BLaER1 treated with 17β-estradiol and CSF1 and Interleukin-3, amounts not matched to agents 10 nM and 100 nM (cell line): ENCODE measurements at regions not wholly inside any gene's neighbourhood (a gene's known extent, or its start where the extent isn't known, plus 50 kb on each side); places are given as distances from the start of the nearest gene placed in this dataset.

Experiments used
- H3K27ac ChIP-seq, 11 experiments: shearing (Covaris generic); formaldehyde crosslinking; 2 replicates each; pipeline ENCODE4 v1.8.1; 2022
- H3K27me3 ChIP-seq, 11 experiments: shearing (Covaris generic); formaldehyde crosslinking; 2 replicates each; pipeline ENCODE4 v1.8.1; 2022
- H3K36me3 ChIP-seq, 11 experiments: shearing (Covaris generic); formaldehyde crosslinking; 2 replicates each; pipeline ENCODE4 v1.8.1; 2022
- H3K4me1 ChIP-seq, 10 experiments: shearing (Covaris generic); formaldehyde crosslinking; 2 replicates each; pipeline ENCODE4 v1.8.1; 2022
- H3K4me2 ChIP-seq, 11 experiments: shearing (Covaris generic); formaldehyde crosslinking; 2 replicates each; pipeline ENCODE4 v1.8.1; 2022
- H3K4me3 ChIP-seq, 10 experiments: shearing (Covaris generic); formaldehyde crosslinking; 2 replicates each; pipeline ENCODE4 v1.8.1; 2022
- H3K9ac ChIP-seq, 11 experiments: shearing (Covaris generic); formaldehyde crosslinking; 2 replicates each; pipeline ENCODE4 v1.8.1; 2022
- H3K9me3 ChIP-seq, 11 experiments: shearing (Covaris generic); formaldehyde crosslinking; replicated peaks in 1 of 11; 2 replicates each; pipeline ENCODE4 v1.8.1; 2022
- H4K20me1 ChIP-seq, 11 experiments: shearing (Covaris generic); formaldehyde crosslinking; 2 replicates each; pipeline ENCODE4 v1.8.1; 2022
- Cebpa-rat ChIP-seq, 11 experiments: shearing (Covaris generic); IDR thresholded peaks; 2 replicates each; pipeline ENCODE4 v1.8.1; 2022

DNA sequence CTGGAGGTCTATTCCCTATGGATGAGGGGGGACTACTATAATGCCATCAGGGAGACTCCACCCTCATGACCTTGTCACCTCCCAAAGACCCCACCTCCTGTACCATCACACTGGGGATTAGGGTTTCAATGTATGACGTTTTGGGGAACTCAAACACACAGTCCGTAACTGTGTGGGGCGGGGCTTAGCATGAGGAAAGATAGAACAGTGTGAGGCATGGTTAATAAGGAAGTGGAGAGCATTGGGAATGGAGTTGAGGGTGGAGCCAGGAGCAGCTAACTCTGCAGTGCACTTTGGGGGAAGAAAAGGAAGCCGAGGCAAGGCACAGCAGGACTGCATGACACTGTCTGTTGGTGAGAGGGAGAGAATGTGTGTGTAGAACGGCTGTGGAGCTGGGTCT lies 90.9 kb upstream of the AGBL1 start:
- H3K9me3 ChIP-seq, result peaks cover 0 to 21% (median 7%) of the 10 kb centered on the region in 11 experiments; a peak in 9 of 22 replicates
- no peaks in the 10 kb centered on the region for H4K20me1 ChIP-seq
- H3K4me2 ChIP-seq, result peak overlapping the region in 4 of 11 experiments; percentile 4 to 34 (median 26); a peak in 2 of 22 replicates
- H3K27me3 ChIP-seq, result no peaks in the 10 kb centered on the region
- no peak overlapping the region for H3K9ac ChIP-seq
- no peak overlapping the region for H3K4me3 ChIP-seq
- peaks cover 4 to 10% (median 6%) of the 10 kb centered on the region in 10 experiments; a peak in 14 of 20 replicates for H3K4me1 ChIP-seq
- no peak for TF ChIP-seq Cebpa-rat (IDR thresholded peaks at IDR 0.05)
- no peak overlapping the region for H3K27ac ChIP-seq
- no peaks in the 10 kb centered on the region for H3K36me3 ChIP-seq

DNA sequence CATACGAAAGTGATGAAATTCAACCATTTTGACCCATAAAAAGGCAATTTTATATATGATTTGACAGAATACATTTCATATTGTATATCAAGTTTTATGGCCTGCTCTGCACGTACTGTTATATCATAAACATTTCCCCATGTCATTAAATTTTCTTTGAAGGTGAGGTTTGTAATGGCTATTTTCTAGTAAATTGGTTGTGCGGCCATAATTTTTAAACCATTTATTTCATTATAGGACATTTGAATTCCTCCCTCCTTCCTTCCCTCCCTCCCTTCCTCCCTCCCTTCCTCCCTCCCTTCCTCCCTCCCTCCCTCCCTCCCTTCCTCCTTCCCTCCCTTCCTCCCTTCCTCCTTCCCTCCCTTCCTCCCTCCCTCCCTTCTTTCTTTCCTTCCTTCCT lies 87.4 kb upstream of the AGBL1 start:
- peaks cover 0 to 32% (median 16%) of the 10 kb centered on the region in 11 experiments; a peak in 12 of 22 replicates for H3K9me3 ChIP-seq
- H4K20me1 ChIP-seq, result no peaks in the 10 kb centered on the region
- no peak overlapping the region for H3K4me3 ChIP-seq
- peaks cover 0 to 10% (median 2%) of the 10 kb centered on the region in 10 experiments; a peak in 8 of 20 replicates for H3K4me1 ChIP-seq
- no peaks in the 10 kb centered on the region for H3K36me3 ChIP-seq
- H3K27me3 ChIP-seq, result no peaks in the 10 kb centered on the region
- no peak overlapping the region for H3K9ac ChIP-seq
- no peak for TF ChIP-seq Cebpa-rat (IDR thresholded peaks at IDR 0.05)
- no peak overlapping the region for H3K4me2 ChIP-seq
- no peak overlapping the region for H3K27ac ChIP-seq

DNA sequence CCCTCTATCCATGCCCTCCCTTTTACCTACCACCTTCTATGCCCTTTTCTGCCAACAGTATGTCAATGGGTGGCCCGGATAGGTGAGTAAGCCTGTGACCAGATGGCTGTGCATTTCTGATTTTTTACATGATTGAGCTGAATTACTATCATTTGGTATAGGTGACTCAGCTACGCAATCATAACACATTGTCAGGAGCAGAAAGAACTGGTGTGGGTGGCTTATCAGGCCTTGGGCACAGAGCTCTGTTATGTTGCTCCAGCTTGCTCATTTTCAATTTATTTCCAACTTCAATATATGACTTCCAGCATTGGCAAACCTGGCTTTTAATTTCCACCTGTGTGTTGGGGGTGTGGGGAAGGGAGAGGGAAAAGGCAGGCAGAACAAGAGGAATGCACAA lies 86.6 kb upstream of the AGBL1 start:
- Histone ChIP-seq H3K36me3 (no peaks in the 10 kb centered on the region), H3K4me1 (peaks cover 0 to 10% (median 2%) of the 10 kb centered on the region in 10 experiments; a peak in 8 of 20 replicates), H4K20me1 (no peaks in the 10 kb centered on the region), H3K9me3 (peaks cover 0 to 32% (median 16%) of the 10 kb centered on the region in 11 experiments; a peak in 12 of 22 replicates), H3K9ac (no peak overlapping the region), H3K4me3 (no peak overlapping the region), H3K4me2 (no peak overlapping the region), H3K27ac (no peak overlapping the region), H3K27me3 (no peaks in the 10 kb centered on the region)
- TF ChIP-seq Cebpa-rat (IDR thresholded peaks at IDR 0.05), result no peak

DNA sequence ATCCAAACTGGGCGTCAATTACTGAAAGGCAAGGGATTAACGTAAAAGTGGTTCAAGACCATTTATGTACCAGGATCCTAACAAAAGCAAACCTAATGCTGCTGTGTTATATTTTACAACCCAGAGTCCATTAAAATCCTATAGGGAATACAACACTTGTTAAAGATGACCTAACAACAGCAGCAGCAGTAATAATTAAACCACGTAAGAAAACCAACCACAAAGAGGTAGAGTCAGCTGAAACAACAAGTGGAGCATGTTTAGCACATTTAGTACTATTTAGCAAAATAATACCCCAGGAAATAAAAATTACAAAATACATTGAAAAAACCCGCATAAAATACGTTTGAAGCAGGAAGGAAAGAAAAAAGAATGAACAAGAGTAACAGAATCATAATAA lies 82.1 kb upstream of the AGBL1 start:
- H4K20me1 ChIP-seq, result no peaks in the 10 kb centered on the region
- H3K4me3 ChIP-seq, result no peak overlapping the region
- H3K9ac ChIP-seq, result no peak overlapping the region
- H3K9me3 ChIP-seq, result peaks cover 0 to 12% (median 8%) of the 10 kb centered on the region in 11 experiments; a peak in 6 of 22 replicates
- H3K27me3 ChIP-seq, result no peaks in the 10 kb centered on the region
- H3K4me1 ChIP-seq, result peaks cover 5 to 17% (median 10%) of the 10 kb centered on the region in 10 experiments; a peak in 10 of 20 replicates
- no peak overlapping the region for H3K27ac ChIP-seq
- no peak for TF ChIP-seq Cebpa-rat (IDR thresholded peaks at IDR 0.05)
- H3K4me2 ChIP-seq, result no peak overlapping the region
- H3K36me3 ChIP-seq, result no peaks in the 10 kb centered on the region

DNA sequence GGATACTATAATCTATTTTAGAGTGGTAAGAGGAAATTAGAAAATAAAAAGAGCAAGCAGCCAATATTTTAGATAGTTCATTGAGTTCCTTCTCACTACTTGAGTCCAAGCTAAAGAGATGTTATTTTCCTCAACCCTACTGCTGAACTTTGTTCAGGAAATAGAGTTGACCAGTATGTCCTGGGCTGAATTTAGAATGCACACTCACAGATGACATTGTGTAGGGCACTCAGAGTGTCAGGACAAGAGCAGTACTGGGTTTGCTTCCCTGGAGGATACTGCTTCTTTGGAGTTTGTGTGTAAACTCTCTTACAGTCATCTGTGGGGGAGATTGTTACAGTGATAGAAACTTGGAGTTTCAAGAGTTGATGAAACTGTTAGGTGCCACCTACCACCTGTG lies 80.0 kb upstream of the AGBL1 start:
- Histone ChIP-seq H3K9me3 (peaks cover 0 to 10% (median 5%) of the 10 kb centered on the region in 11 experiments; a peak in 6 of 22 replicates), H3K36me3 (no peaks in the 10 kb centered on the region), H3K9ac (no peak overlapping the region), H3K4me2 (peak overlapping the region in 4 of 11 experiments; percentile 7 to 11 (median 8); a peak in 2 of 22 replicates), H3K4me1 (peaks cover 5 to 17% (median 10%) of the 10 kb centered on the region in 10 experiments; a peak in 10 of 20 replicates), H3K27me3 (no peaks in the 10 kb centered on the region), H3K27ac (no peak overlapping the region), H3K4me3 (no peak overlapping the region), H4K20me1 (no peaks in the 10 kb centered on the region)
- TF ChIP-seq Cebpa-rat (IDR thresholded peaks at IDR 0.05), result no peak

DNA sequence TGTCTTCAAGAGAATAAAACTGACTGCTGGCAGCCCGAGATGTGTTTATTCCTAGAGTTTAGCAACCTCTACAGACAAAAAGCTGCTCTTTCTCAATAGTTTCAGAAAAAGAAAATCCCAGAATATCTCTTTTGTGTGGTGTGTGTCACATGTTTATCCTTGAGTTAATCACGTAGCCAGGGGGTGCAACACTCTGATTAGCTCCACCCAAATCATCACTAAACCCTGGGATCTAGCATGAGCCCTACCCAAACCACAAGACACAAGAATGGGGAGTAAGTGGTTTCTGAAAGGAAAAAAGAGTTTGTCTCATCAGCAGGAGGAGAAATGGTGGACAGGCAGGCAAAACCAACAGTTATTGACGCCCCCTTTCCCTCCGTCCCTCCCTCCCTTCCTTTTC lies 78.5 kb upstream of the AGBL1 start:
- TF ChIP-seq Cebpa-rat (IDR thresholded peaks at IDR 0.05), result no peak
- H3K9me3 ChIP-seq, result no peaks in the 10 kb centered on the region
- no peaks in the 10 kb centered on the region for H3K36me3 ChIP-seq
- H3K9ac ChIP-seq, result no peak overlapping the region
- H3K4me2 ChIP-seq, result peak overlapping the region in 7 of 11 experiments; percentile 8 to 35 (median 30); a peak in 10 of 22 replicates
- H3K27me3 ChIP-seq, result no peaks in the 10 kb centered on the region
- no peak overlapping the region for H3K27ac ChIP-seq
- H3K4me3 ChIP-seq, result no peak overlapping the region
- peaks cover 5 to 17% (median 10%) of the 10 kb centered on the region in 10 experiments; a peak in 10 of 20 replicates for H3K4me1 ChIP-seq
- H4K20me1 ChIP-seq, result no peaks in the 10 kb centered on the region

DNA sequence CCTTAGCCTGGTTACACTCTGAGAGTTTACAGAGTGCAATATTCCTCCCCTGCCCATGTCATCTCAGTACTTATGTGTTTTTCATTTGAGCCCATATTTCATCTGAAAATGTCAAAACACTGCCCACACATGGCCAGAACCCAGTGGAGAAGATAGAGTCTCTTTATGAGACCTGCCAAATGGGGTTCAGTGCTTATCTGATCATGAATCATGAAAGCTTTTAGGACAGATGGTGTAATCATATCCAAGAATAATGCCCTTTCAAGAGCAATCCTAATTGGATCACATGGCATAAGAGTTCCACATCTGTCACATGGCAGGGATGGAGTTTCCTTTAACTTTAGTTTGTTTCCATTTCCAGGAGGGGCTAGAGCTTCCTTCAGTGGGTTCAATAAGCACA lies 77.2 kb upstream of the AGBL1 start:
- TF ChIP-seq Cebpa-rat (IDR thresholded peaks at IDR 0.05), result no peak
- no peak overlapping the region for H3K4me3 ChIP-seq

DNA sequence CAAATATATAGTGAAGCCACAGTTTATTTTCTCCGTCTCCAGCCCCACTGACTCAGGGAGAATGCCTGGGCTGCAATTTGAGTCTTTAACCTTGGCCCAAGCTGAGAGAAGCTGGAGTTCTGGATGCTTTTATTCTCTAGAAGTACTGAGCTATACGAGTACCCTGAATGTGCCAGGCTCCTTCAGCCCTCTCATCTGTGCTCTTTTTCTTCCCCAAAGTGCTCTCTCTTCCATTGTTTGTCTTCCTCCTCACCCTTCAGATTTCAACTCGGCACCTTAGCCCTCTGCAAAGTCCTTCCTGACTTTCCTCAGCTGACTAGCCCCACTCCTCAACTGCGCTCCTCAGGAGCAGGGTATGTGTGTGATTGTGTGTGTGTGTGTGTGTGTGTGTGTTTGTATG lies 75.6 kb upstream of the AGBL1 start:
- Histone ChIP-seq H3K36me3 (no peaks in the 10 kb centered on the region), H3K9ac (no peak overlapping the region), H3K4me3 (no peak overlapping the region), H3K4me2 (no peak overlapping the region), H3K27me3 (no peaks in the 10 kb centered on the region), H3K9me3 (peaks cover 0 to 7% (median 0%) of the 10 kb centered on the region in 11 experiments; a peak in 2 of 22 replicates), H4K20me1 (no peaks in the 10 kb centered on the region), H3K27ac (no peak overlapping the region), H3K4me1 (peaks cover 5 to 22% (median 13%) of the 10 kb centered on the region in 10 experiments; a peak in 15 of 20 replicates)
- no peak for TF ChIP-seq Cebpa-rat (IDR thresholded peaks at IDR 0.05)

More for the DNA sequence above, 77.2 kb upstream of the AGBL1 start:
- H3K36me3 ChIP-seq, result no peaks in the 10 kb centered on the region
- peaks cover 5 to 17% (median 10%) of the 10 kb centered on the region in 10 experiments; a peak in 10 of 20 replicates for H3K4me1 ChIP-seq
- H4K20me1 ChIP-seq, result no peaks in the 10 kb centered on the region
- H3K4me2 ChIP-seq, result no peak overlapping the region
- no peaks in the 10 kb centered on the region for H3K27me3 ChIP-seq
- no peaks in the 10 kb centered on the region for H3K9me3 ChIP-seq
- no peak overlapping the region for H3K9ac ChIP-seq
- H3K27ac ChIP-seq, result no peak overlapping the region

DNA sequence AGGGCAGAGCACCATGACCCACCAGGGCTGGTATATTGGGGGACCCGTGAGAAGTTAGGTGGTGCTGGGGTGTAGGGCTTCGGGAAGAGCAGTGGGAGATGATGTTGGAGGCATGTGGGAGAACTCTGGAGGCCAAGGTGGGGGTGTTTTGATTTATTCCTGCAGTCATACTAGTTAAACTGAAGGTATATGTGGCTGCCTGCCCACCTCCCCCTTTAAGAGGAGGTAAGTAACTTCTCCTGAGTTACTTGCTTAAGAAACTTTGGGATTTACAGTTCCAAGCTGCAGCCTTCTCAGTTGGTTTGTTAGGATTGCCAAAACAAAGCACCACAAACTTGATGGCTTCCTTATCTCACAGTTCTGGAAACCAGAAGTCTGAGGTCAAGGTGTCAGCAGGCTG lies 73.1 kb upstream of the AGBL1 start:
- no peak overlapping the region for H3K9ac ChIP-seq
- no peak overlapping the region for H3K27ac ChIP-seq
- no peak overlapping the region for H3K4me2 ChIP-seq
- no peaks in the 10 kb centered on the region for H3K27me3 ChIP-seq
- TF ChIP-seq Cebpa-rat (IDR thresholded peaks at IDR 0.05), result no peak
- no peaks in the 10 kb centered on the region for H3K36me3 ChIP-seq
- peaks cover 0 to 7% (median 0%) of the 10 kb centered on the region in 11 experiments; a peak in 2 of 22 replicates for H3K9me3 ChIP-seq
- no peak overlapping the region for H3K4me3 ChIP-seq
- H4K20me1 ChIP-seq, result no peaks in the 10 kb centered on the region
- H3K4me1 ChIP-seq, result peaks cover 6 to 27% (median 22%) of the 10 kb centered on the region in 10 experiments; a peak in 16 of 20 replicates

DNA sequence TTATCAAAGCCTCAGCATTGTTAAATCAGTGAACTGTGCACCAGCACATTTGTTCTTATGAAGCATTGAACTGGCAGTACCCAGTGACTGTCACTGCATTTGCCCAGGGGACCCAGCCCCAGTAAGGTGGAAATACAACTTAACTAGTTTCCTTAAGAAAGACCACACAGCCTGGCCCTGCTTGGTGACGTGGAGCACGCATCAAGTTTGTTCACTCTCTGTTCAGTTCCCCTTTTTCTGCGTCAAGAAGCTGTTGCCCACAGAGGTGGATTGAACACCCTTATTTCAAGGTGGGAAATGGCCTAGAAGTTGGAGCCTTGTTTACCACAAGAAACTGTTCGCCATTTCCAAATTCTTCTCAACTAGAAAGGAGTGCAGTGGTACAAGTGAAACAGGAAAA lies 69.9 kb upstream of the AGBL1 start:
- Histone ChIP-seq H3K9ac (no peak overlapping the region), H3K9me3 (peaks cover 0 to 7% (median 0%) of the 10 kb centered on the region in 11 experiments; a peak in 2 of 22 replicates), H3K4me2 (peak overlapping the region in 10 of 11 experiments; percentile 6 to 53 (median 36); a peak in 17 of 22 replicates), H3K27me3 (no peaks in the 10 kb centered on the region), H3K4me1 (peaks cover 0 to 22% (median 20%) of the 10 kb centered on the region in 10 experiments; a peak in 16 of 20 replicates), H3K4me3 (no peak overlapping the region), H4K20me1 (no peaks in the 10 kb centered on the region), H3K27ac (no peak overlapping the region), H3K36me3 (no peaks in the 10 kb centered on the region)
- TF ChIP-seq Cebpa-rat (IDR thresholded peaks at IDR 0.05), result no peak
